Glomerular endothelial cell (primary cell): ENCODE measurements at regions not wholly inside any gene's neighbourhood (a gene's known extent, or its start where the extent isn't known, plus 50 kb on each side); places are given as distances from the start of the nearest gene placed in this dataset.
"Not testable (repeated sequence)": the region's sequence is repeated elsewhere in the genome, so short reads cannot be mapped to it uniquely, and the experiment has no call there.

Experiments
- DNase-seq: peaks from one replicate; pipeline ENCODE4 v3.0.0-alpha.2; 2011; ENCODE audit warnings: low read depth, low spot score; ENCODE audit errors: extremely low read depth

- no peak for DNase-seq
Measured at GRCh38 chr17:74126179-74126900, 77.1 kb upstream of the RPL38 start.

GRCh38 chr17:74126959-74127358, 76.5 kb upstream of the RPL38 start:
- DNase-seq, result no peak

- DNase-seq, result no peak
Measured at GRCh38 chr17:74128456-74129211, 74.8 kb upstream of the RPL38 start.

GRCh38 chr17:74129800-74130199, 73.7 kb upstream of the RPL38 start:
- DNase-seq, result not testable (repeated sequence)

GRCh38 chr17:74130276-74130675, 73.2 kb upstream of the RPL38 start:
- no peak for DNase-seq

GRCh38 chr17:74130841-74131240, 72.6 kb upstream of the RPL38 start:
- no peak for DNase-seq

GRCh38 chr17:74132354-74132753, 71.1 kb upstream of the RPL38 start:
- no peak for DNase-seq

- DNase-seq, result no peak
Measured at GRCh38 chr17:74133740-74134139, 69.7 kb upstream of the RPL38 start.

- not testable (repeated sequence) for DNase-seq
Measured at GRCh38 chr17:74134234-74134633, 69.2 kb upstream of the RPL38 start.

- DNase-seq, result no peak
Measured at GRCh38 chr17:74134991-74135390, 68.5 kb upstream of the RPL38 start.

- no peak for DNase-seq
Measured at GRCh38 chr17:74135391-74136167, 67.9 kb upstream of the RPL38 start.

GRCh38 chr17:74137416-74137815, 66.1 kb upstream of the RPL38 start:
- DNase-seq, result no peak

GRCh38 chr17:74139120-74139519, 64.4 kb upstream of the RPL38 start:
- no peak for DNase-seq

- DNase-seq, result no peak
Measured at GRCh38 chr17:74140282-74140681, 63.2 kb upstream of the RPL38 start.

- no peak for DNase-seq
Measured at GRCh38 chr17:74141612-74142011, 61.9 kb upstream of the RPL38 start.

- not testable (repeated sequence) for DNase-seq
Measured at GRCh38 chr17:74143318-74143717, 60.2 kb upstream of the RPL38 start.

GRCh38 chr17:74145756-74146155, 57.7 kb upstream of the RPL38 start:
- no peak for DNase-seq

- DNase-seq, result no peak
Measured at GRCh38 chr17:74146196-74146595, 57.3 kb upstream of the RPL38 start.

GRCh38 chr17:74147056-74147835, 56.2 kb upstream of the RPL38 start:
- DNase-seq, result no peak

GRCh38 chr17:74147966-74148365, 55.5 kb upstream of the RPL38 start:
- no peak for DNase-seq

GRCh38 chr17:74148446-74148845, 55.0 kb upstream of the RPL38 start:
- DNase-seq, result no peak
